OCI-LY1 (cell line): ENCODE measurements at regions not wholly inside any gene's neighbourhood (a gene's known extent, or its start where the extent isn't known, plus 50 kb on each side); places are given as distances from the start of the nearest gene placed in this dataset.

Experiments used
- EZH2 ChIP-seq: fragments of 200-600 bp; sonication (generic), shearing (Covaris generic); IDR thresholded peaks from 2 replicates; pipeline ENCODE4 v1.8.0; 2017; ENCODE audit warnings: borderline replicate concordance, mixed run types, mild to moderate bottlenecking, antibody characterized with exemption, low read length, moderate library complexity, mixed read lengths
- TF ChIP-seq, protein P1 (sequence below): fragments of 200-600 bp; sonication (generic), shearing (Covaris generic); IDR thresholded peaks from 2 replicates; pipeline ENCODE4 v1.5.1; 2017; ENCODE audit warnings: mild to moderate bottlenecking, antibody characterized with exemption, low read length, moderate library complexity, mixed read lengths

GRCh38 chr2:146385031-146385430, 1459.8 kb upstream of the ACVR2A start:
- TF ChIP-seq, protein P1, sequence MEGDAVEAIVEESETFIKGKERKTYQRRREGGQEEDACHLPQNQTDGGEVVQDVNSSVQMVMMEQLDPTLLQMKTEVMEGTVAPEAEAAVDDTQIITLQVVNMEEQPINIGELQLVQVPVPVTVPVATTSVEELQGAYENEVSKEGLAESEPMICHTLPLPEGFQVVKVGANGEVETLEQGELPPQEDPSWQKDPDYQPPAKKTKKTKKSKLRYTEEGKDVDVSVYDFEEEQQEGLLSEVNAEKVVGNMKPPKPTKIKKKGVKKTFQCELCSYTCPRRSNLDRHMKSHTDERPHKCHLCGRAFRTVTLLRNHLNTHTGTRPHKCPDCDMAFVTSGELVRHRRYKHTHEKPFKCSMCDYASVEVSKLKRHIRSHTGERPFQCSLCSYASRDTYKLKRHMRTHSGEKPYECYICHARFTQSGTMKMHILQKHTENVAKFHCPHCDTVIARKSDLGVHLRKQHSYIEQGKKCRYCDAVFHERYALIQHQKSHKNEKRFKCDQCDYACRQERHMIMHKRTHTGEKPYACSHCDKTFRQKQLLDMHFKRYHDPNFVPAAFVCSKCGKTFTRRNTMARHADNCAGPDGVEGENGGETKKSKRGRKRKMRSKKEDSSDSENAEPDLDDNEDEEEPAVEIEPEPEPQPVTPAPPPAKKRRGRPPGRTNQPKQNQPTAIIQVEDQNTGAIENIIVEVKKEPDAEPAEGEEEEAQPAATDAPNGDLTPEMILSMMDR, result no peak
- TF ChIP-seq EZH2, result no peak
